WI38 (cell line): ENCODE measurements at regions not wholly inside any gene's neighbourhood (a gene's known extent, or its start where the extent isn't known, plus 50 kb on each side); places are given as distances from the start of the nearest gene placed in this dataset.

Experiments
- H3K4me3 ChIP-seq: 2 replicates; pipeline ENCODE4 v1.5.1; 2011; ENCODE audit warnings: low read depth, mild to moderate bottlenecking, control low read depth, low read length
- TF ChIP-seq, protein P1 (sequence below): IDR thresholded peaks from 2 replicates; pipeline ENCODE4 v1.5.1; 2012; ENCODE audit warnings: low read depth, mild to moderate bottlenecking, control low read depth, low read length

DNA sequence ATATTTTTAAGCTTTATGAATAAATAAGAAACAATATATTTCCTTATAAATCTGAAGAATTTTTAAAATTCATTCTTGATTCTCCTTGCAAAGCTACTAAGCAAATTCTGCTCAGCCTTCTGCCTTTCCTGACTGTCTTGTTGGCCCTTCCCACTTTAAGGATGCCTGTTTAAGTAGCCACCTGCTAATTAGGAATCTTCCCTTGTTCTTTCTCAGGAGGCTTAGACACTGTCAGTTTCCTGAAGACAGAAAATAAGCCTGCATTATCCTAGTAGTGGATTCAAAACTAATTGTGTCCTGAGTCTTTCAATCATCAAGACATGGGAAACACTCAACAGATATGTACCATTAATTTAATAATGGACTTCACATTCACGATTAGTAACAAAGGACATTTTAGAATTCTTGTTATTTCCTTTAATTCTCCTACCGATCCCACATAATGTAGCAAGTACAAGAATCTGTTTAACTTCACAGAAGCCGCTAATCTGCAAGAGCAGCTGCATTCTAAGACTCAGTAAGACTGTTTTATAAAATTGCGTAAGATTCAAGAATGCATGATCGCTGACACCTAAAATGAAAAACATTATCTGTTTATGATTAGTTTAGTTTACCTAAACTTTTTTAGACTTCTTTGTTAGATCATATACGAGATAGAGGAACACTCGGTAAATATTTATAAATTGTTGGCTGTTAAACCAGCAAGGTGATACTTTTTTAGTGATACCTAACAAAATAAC lies 445.4 kb upstream of the DSEL start:
- TF ChIP-seq, protein P1, sequence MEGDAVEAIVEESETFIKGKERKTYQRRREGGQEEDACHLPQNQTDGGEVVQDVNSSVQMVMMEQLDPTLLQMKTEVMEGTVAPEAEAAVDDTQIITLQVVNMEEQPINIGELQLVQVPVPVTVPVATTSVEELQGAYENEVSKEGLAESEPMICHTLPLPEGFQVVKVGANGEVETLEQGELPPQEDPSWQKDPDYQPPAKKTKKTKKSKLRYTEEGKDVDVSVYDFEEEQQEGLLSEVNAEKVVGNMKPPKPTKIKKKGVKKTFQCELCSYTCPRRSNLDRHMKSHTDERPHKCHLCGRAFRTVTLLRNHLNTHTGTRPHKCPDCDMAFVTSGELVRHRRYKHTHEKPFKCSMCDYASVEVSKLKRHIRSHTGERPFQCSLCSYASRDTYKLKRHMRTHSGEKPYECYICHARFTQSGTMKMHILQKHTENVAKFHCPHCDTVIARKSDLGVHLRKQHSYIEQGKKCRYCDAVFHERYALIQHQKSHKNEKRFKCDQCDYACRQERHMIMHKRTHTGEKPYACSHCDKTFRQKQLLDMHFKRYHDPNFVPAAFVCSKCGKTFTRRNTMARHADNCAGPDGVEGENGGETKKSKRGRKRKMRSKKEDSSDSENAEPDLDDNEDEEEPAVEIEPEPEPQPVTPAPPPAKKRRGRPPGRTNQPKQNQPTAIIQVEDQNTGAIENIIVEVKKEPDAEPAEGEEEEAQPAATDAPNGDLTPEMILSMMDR = no peak
- no peak overlapping the region for H3K4me3 ChIP-seq

DNA sequence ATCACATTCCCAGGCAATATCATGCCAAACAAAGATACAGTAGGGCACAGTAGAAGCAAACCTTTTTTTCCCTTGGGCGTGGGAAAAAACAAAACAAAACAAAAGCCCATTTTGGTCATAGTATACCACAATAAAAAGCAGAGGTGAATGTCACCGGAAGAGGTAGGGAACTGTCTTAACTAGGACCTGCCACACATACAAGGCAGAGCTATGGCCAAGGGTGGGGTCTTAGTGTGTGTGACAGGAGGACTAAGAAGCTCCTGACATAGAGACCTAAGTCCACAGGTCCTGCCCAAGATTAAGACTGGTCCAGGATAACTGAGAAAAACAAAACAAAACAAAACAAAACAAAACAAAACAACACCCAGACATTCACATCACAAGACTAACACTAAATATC lies 441.2 kb upstream of the DSEL start:
- H3K4me3 ChIP-seq = no peak overlapping the region
- TF ChIP-seq, protein P1 = no peak

DNA sequence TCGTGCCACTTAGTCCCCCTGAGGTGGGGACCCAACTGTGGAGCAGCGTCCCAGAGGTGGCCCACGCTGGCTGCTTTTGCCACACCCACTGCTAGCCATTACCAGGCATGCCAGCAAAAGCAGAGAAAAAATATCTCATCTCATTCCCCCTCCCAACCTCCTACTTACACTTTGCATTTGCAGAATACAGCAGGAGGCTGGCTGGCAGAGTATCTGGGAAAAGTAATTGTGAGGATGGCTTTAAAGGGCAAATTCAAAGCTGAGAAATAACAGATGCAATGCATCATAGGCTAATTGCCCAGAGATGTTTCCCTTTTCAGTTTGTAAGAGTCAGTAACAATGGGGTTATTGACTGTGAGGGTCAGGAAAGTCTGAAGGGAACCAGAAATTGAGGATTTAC lies 438.1 kb upstream of the DSEL start:
- TF ChIP-seq, protein P1 = no peak
- H3K4me3 ChIP-seq = no peak overlapping the region

DNA sequence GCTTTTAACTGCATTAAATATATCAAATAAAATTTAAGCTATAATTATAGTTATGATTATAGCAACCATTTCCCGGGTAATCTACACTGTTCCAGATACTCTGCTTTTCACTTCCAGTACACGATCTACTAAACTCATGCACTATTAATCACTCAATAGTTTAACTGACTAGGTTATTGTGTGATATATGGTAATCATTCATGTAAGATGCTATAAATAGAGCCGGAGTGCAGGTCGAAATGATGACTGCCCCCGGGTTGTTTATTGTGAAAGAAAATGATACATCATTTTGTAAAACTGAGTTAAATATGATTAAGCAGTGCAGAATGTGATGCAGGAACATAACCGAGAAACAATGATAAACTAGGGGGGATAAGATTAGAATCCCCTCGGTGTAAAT lies 434.6 kb upstream of the DSEL start:
- TF ChIP-seq, protein P1 = no peak
- H3K4me3 ChIP-seq = peak overlapping the region; percentile 5

DNA sequence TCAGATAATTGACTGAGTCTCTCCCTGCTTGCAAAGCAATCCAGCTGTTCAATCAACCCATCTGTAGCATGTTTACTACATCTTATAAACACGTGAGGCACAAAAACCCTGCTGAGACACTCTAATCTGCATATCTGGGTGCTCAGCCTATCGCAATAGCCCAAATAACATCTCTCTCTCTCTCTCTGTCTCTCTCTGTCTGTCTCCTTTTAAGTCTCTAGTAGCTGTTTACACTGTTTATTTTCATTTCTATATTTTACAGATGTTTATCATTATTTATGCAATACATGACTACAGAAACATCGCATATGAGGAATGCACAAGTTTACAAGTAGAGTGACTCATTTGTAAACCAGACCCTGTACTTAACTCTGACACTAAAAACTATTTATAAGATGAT lies 422.1 kb upstream of the DSEL start:
- TF ChIP-seq, protein P1 = no peak
- H3K4me3 ChIP-seq = no peak overlapping the region

DNA sequence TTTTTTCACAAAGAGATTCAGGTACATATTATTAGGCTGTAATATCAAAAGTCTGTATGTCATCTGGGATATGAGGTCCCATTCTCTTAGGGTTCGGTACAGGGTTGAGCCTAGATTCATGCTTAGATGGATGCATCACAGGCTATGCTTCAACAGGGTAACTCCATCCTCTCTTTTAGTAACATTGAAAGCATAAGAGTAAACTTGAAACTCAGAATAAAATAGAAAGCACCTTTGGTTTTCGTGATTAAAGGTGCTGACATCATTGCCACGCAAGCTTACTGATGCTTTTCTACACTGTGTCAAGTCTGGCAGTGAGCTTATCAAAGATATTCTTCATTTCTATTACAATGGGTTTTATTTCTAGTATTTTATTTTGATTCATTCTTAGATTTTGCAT lies 419.1 kb upstream of the DSEL start:
- TF ChIP-seq, protein P1 = no peak
- no peak overlapping the region for H3K4me3 ChIP-seq

DNA sequence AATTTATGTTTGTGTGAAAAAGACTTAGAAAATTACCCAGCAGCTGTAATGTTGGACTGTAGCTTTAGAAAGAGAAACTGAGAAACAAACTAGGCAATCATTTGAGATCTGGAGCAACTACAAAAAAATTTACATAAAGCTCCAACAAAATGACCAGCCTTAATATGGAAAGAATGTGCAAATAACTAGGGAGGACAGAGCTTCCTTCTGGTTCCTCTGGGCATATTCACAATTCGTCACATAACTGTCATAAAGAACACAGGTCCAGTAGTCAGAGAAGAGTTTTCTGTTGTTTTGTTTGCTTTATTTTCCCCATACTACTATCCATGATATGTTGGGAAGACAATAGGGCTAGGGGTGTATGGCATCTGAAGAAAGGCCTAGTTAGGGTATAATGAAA lies 416.8 kb upstream of the DSEL start:
- no peak overlapping the region for H3K4me3 ChIP-seq
- TF ChIP-seq, protein P1 = no peak
